RWPE2 (cell line): ENCODE measurements at regions not wholly inside any gene's neighbourhood (a gene's known extent, or its start where the extent isn't known, plus 50 kb on each side); places are given as distances from the start of the nearest gene placed in this dataset.

Experiments used
- ATAC-seq: fragments of 200-7000 bp; cut with Tn5 transposase; 3 replicates; pipeline ENCODE4 v1.9.1; 2021; ENCODE audit warnings: low read depth
- DNase-seq: peaks from one replicate; pipeline ENCODE4 v3.0.0-alpha.2; 2020; ENCODE audit warnings: low spot score
- H3K27ac ChIP-seq: fragments of 450-650 bp; 2 replicates; pipeline ENCODE4 v1.5.1; 2017; ENCODE audit warnings: mild to moderate bottlenecking; ENCODE audit not compliant: poor library complexity, severe bottlenecking
- H3K27me3 ChIP-seq: fragments of 250-450 bp; sonication (Bioruptor Pico); 2 replicates; pipeline ENCODE4 v1.5.1; 2021; ENCODE audit warnings: mild to moderate bottlenecking, moderate library complexity; ENCODE audit not compliant: insufficient read depth, poor library complexity, severe bottlenecking
- H3K36me3 ChIP-seq: fragments of 250-450 bp; sonication (Bioruptor Pico); 2 replicates; pipeline ENCODE4 v1.5.1; 2020; ENCODE audit warnings: low read depth, mild to moderate bottlenecking, moderate library complexity
- H3K4me1 ChIP-seq: fragments of 250-450 bp; sonication (Bioruptor Pico); 2 replicates; pipeline ENCODE4 v1.5.1; 2021; ENCODE audit warnings: mild to moderate bottlenecking, moderate library complexity; ENCODE audit not compliant: insufficient read depth, poor library complexity, severe bottlenecking
- H3K4me3 ChIP-seq: fragments of 250-450 bp; sonication (Bioruptor Pico); 2 replicates; pipeline ENCODE4 v1.5.1; 2021; ENCODE audit warnings: mild to moderate bottlenecking, moderate library complexity; ENCODE audit not compliant: severe bottlenecking
- H3K9me3 ChIP-seq: fragments of 250-450 bp; sonication (Bioruptor Pico); 2 replicates; pipeline ENCODE4 v1.5.1; 2021; ENCODE audit warnings: mild to moderate bottlenecking, moderate library complexity; ENCODE audit not compliant: severe bottlenecking
- CTCF ChIP-seq: fragments of 450-650 bp; IDR thresholded peaks from one replicate; pipeline ENCODE4 v1.5.1; 2017; ENCODE audit warnings: mild to moderate bottlenecking, moderate library complexity; ENCODE audit not compliant: poor library complexity, severe bottlenecking

DNA sequence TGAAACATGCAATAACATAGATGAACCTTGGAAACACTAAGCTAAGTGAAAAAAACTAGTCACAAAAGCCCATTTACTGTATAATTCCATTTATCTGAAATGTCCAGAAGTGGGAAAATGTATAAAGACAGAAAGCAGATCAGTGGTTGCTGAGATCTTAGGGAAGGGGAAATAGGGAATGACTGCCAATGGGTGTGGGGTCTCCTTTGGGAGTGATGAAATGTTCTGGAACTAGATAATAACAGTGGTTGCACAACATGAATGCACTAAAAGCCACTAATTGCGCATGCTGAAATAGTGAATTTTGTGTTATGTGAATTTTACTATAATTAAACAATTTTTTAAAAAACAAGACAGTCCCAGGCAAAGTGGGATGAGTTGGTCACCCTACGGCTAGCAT is 472.8 kb downstream of the CCDC171 start:
- H3K4me1 ChIP-seq, result peaks cover 7% of the 10 kb centered on the region
- ATAC-seq (no peak), DNase-seq (no peak)
- no peak overlapping the region for H3K4me3 ChIP-seq
- no peaks in the 10 kb centered on the region for H3K27me3 ChIP-seq
- H3K9me3 ChIP-seq, result no peaks in the 10 kb centered on the region
- no peaks in the 10 kb centered on the region for H3K36me3 ChIP-seq
- no peak for TF ChIP-seq CTCF
- no peak overlapping the region for H3K27ac ChIP-seq

DNA sequence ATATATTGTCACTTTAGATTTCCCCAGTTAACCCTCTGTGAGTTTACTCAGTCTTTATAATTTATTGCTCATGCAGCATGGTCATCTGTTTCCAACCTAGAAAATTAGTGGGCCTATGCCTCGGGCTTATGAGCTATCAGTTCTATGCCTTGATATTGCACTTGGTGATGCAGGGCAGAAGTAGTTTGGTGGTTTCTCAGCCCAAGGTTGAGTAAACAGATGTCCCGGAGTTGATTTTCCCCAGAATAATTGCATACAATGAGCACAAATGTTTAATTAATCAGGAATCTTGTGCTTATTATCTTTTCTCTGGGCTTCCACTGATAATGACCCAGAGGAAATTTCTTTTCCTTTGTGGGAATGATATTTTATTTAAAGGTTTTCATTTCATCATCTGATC is 474.0 kb downstream of the CCDC171 start:
- no peak overlapping the region for H3K27ac ChIP-seq
- peaks cover 10% of the 10 kb centered on the region for H3K4me1 ChIP-seq
- DNase-seq (no peak), ATAC-seq (no peak)
- no peak for TF ChIP-seq CTCF
- H3K4me3 ChIP-seq, result no peak overlapping the region
- no peaks in the 10 kb centered on the region for H3K27me3 ChIP-seq
- H3K9me3 ChIP-seq, result no peaks in the 10 kb centered on the region
- no peaks in the 10 kb centered on the region for H3K36me3 ChIP-seq

- H3K27ac ChIP-seq, result no peak overlapping the region
- no peak for TF ChIP-seq CTCF
- no peaks in the 10 kb centered on the region for H3K9me3 ChIP-seq
- no peak for DNase-seq
- H3K36me3 ChIP-seq, result no peaks in the 10 kb centered on the region
- ATAC-seq, result no peak
- no peaks in the 10 kb centered on the region for H3K27me3 ChIP-seq
- no peak overlapping the region for H3K4me3 ChIP-seq
- peaks cover 7% of the 10 kb centered on the region for H3K4me1 ChIP-seq
Observed at GRCh38 chr9:16028548-16028947, 475.7 kb downstream of the CCDC171 start.

DNA sequence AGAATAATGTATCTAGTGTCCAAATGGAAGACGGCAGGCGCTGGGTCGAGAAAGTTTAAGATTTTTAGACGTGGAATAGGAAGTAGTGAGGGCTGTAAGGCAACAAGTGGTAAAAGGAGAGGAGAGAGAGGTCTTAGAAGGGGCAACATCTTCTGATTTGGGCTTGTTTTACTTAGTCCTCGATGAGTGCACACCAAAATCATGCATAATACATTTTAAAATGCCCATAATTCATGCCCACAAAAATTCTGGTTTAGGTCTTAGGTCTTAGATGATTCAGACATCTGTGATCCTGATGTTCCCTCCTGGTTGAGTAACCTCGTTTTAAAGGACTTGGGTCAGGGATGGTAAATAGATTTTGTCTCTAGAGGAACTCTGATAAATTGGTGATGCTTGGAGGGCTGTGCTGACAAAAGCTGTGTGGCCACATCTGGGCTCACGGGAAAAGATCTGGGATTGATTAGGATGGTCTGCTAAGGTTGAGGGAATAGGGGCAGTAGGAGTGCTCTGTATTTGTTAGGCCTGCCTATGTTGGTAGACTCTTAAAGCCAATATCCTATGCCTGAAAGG is 476.3 kb downstream of the CCDC171 start:
- no peak overlapping the region for H3K27ac ChIP-seq
- no peak for TF ChIP-seq CTCF
- ATAC-seq, result no peak
- H3K9me3 ChIP-seq, result no peaks in the 10 kb centered on the region
- peaks cover 7% of the 10 kb centered on the region for H3K4me1 ChIP-seq
- H3K4me3 ChIP-seq, result no peak overlapping the region
- H3K36me3 ChIP-seq, result no peaks in the 10 kb centered on the region
- no peaks in the 10 kb centered on the region for H3K27me3 ChIP-seq
- DNase-seq, result no peak

DNA sequence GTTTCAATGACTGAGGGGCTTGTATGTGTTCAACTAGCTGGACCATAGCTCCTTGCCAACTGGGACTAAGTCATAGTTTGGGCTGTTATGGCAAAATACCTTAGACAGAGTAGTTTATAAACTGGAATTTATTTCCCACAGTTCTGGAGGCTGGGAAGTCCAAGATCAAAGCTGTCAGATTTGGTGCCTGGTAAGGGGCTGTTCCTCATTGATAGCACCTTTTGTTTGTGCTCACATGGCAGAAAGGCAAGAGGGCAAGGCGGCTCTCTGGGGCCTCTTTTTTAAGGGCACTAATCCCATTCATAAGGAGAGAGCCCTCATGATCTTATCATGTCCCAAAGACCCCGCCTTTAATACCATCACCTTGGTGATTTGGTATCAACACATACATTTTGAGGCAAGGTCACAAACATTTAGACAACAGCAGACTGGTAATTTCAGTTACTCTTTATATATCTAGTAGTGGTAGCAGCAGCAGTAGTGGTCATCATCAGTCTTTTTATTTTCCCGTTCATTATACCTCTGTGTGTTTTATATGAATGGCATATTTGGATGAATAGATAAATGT is 477.0 kb downstream of the CCDC171 start:
- ATAC-seq, result no peak
- no peaks in the 10 kb centered on the region for H3K9me3 ChIP-seq

More for the DNA sequence above, 477.0 kb downstream of the CCDC171 start:
- Histone ChIP-seq H3K27me3 (no peaks in the 10 kb centered on the region), H3K27ac (no peak overlapping the region), H3K4me1 (peaks cover 7% of the 10 kb centered on the region), H3K36me3 (no peaks in the 10 kb centered on the region), H3K4me3 (no peak overlapping the region)
- DNase-seq, result no peak
- no peak for TF ChIP-seq CTCF
